GM21360 (cell line): ENCODE measurements at regions not wholly inside any gene's neighbourhood (a gene's known extent, or its start where the extent isn't known, plus 50 kb on each side); places are given as distances from the start of the nearest gene placed in this dataset.
A peak's percentile ranks its signal among the peaks of the same experiment; 100 is the strongest.
"Not testable (repeated sequence)": the region's sequence is repeated elsewhere in the genome, so short reads cannot be mapped to it uniquely, and the experiment has no call there.

Experiments
- ATAC-seq: cut with Tn5 transposase; IDR thresholded peaks from one replicate; pipeline ENCODE4 v1.9.1; 2021; ENCODE audit warnings: mild to moderate bottlenecking, moderate library complexity; ENCODE audit not compliant: unreplicated experiment

DNA sequence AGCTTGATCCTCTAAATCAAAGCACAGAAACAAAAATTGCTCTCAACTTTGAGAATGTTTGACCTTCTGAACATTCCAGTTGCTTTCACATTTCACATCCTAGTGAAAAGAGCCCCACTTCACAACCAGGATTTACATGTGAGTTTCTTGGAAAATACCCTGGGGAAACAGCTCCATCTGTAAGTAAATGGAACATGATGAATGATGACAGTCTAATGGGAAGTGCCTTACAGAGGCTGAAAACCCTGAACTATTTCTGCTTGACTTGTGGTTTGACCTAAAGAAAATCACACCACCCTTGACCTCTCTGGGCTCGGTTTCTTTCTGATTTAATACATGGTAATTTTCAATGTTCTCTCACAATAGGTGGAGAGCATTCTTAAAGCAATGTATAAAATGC is 499.4 kb upstream of the API5 start:
- ATAC-seq, result no peak

- ATAC-seq, result no peak
Measured at GRCh38 chr11:42812960-42813359, 498.8 kb upstream of the API5 start.

GRCh38 chr11:42816471-42816870 is 495.3 kb upstream of the API5 start:
- no peak for ATAC-seq

- ATAC-seq, result no peak
Measured at GRCh38 chr11:42819126-42819525, 492.7 kb upstream of the API5 start.

GRCh38 chr11:42822188-42822587 is 489.6 kb upstream of the API5 start:
- ATAC-seq, result not testable (repeated sequence)

GRCh38 chr11:42823546-42823945 is 488.2 kb upstream of the API5 start:
- no peak for ATAC-seq

GRCh38 chr11:42824067-42824466 is 487.7 kb upstream of the API5 start:
- no peak for ATAC-seq

DNA sequence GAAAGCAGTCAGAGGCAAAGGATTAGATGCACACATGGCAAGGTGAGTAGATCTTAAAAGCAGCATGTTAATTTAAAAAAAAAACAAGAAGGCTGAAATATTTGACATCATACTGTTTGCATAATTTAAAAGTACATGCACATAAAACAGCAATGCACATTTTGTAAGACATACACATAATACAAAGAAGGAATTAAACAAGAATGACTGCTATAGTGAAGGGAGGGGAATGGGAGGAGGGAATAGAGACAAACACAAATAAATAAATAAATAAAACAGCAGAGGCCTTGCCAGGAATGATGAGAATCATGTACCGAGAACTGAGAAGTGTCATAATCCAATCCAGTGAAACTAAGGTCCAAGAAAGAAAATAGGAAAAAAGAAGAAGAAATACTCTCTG is 486.2 kb upstream of the API5 start:
- ATAC-seq, result no peak

GRCh38 chr11:42827845-42828244 is 484.0 kb upstream of the API5 start:
- no peak for ATAC-seq

DNA sequence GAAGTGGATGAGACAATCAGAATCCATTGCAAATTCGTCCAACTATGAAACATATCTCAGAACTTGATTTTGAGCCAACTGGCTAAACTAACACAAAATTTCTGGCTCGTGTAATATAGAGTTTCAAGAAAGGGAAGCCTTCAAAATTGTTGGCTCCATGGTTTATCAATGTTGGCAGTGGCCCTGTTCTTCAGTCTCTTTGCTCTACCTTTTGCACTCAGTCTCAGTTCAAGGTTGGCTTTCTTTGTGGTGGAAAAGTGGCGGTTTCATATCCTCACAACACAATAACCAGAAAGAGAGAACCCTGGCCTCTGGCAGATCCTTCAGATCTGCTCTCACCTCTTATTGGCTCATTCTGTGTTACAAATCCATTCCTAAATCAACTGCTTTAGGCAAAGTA is 473.8 kb upstream of the API5 start:
- ATAC-seq, result no peak

DNA sequence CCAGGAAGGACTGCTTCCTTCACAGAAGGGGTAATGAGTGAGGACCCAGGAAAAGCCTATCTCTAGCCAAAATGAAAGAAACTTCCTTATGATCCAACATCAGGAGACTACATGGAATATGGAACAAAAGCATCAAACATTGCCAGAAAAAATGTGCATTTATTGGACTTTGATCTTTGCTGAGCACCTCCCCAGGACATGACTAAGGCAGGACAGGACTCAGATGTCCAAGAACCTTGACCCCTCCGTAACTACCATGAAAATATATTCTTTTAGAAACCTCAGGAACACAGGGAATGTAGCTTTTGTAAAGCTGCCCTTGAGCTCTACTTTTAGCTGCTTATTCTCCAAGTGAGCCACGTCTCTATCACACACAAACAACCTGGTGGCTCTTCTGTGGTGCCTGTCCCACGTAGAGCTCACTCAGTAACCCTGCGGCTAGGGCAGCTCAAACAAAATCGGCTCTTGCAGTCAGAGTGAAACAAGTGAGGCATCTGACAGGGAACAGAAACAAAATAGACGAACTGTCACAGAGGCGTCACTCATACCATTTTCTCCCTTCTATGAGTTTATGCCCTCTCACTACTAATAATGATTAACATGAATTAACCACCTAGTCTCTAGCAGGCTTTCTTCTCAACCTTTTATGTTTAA is 471.5 kb upstream of the API5 start:
- no peak for ATAC-seq

DNA sequence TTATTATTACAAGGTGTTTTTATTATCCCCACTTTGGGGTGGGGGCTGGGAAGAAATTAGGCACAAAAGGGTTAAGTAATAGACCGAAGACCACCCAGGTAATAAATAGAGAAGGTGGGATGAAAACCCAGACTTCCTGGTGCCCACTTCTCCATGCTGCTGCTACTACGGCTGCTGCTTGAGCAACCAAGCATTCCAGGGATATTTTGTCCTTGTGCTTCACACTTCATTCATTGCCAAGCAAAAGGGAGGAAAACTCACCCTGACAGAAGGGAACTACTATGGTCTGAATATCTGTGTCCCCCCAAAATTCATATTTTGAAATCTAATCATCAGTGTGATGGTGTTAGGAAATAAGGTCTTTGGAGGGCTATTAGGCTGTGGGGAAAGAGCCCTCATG is 470.9 kb upstream of the API5 start:
- no peak for ATAC-seq

GRCh38 chr11:42841556-42841955 is 470.2 kb upstream of the API5 start:
- ATAC-seq, result no peak

DNA sequence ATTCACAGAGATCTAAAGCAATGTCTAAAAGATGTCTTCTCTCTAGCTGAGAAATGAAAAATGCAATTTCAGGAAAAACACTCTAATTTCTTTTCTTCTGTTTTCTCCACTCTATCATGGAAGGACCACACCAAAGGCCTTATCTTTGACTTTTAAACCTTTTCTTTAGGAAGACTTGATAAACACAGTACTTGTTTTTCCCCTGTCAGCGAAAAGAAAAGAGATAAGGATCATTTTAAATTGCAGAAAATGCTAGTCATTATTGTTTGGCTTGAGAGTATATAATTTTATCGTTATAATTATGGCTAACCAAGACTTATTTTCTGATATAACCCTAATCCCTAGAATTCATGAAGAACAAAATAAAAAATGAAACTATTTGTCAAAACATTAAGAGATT is 462.4 kb upstream of the API5 start:
- no peak for ATAC-seq

GRCh38 chr11:42857344-42857743 is 454.5 kb upstream of the API5 start:
- no peak for ATAC-seq

GRCh38 chr11:42870480-42870879 is 441.3 kb upstream of the API5 start:
- no peak for ATAC-seq

- not testable (repeated sequence) for ATAC-seq
Measured at GRCh38 chr11:42873800-42874405, 437.9 kb upstream of the API5 start.

GRCh38 chr11:42881335-42881734 is 430.5 kb upstream of the API5 start:
- not testable (repeated sequence) for ATAC-seq

DNA sequence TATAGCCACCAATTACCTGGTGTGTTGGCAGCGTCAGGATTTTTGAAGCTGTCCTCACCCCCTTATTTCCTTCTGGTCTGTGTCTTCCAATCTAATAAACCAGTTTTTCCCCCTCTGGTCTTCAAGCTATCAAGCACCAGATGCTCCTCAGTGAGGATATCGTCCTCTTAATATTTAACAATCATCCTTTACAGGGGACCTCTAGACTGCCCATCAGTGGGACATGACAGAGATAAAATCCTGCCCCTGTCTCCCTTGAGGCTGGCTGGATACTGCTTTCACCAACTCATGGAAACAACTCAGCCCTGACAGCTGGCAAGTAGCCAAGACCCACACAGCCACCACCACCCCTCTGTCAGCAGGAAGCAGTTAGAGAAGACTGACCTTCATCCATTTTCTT is 421.0 kb upstream of the API5 start:
- no peak for ATAC-seq

GRCh38 chr11:42901084-42901483 is 410.7 kb upstream of the API5 start:
- ATAC-seq, result no peak

DNA sequence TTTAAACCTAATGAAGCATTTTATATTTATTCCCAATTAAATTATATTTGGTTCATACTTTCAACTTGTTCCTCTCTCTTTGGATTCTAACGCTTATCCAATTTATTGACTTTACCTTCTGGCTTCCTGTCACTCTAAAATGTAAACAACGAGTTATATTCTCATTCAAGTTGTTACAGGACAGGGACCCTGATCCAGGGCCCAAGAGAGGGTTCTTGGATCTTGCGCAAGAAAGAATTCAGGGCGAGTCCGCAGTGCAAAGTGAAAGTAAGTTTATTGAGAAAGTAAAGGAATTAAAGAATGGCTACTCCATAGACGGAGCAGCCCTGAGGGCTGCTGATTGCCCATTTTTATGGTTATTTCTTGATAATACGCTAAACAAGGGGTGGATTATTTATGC is 405.6 kb upstream of the API5 start:
- ATAC-seq, result no peak

- ATAC-seq, result peak; percentile 68
Measured at GRCh38 chr11:42913731-42914130, 398.1 kb upstream of the API5 start.

- ATAC-seq, result no peak
Measured at GRCh38 chr11:42923651-42924050, 388.1 kb upstream of the API5 start.
